GM12891 (cell line): ENCODE measurements at regions not wholly inside any gene's neighbourhood (a gene's known extent, or its start where the extent isn't known, plus 50 kb on each side); places are given as distances from the start of the nearest gene placed in this dataset.

ENCODE experiments used
- POLR2A ChIP-seq: IDR thresholded peaks from 2 replicates; pipeline ENCODE4 v1.6.1; 2011; ENCODE audit warnings: low read depth, low read length, control low read depth
- POLR2AphosphoS5 ChIP-seq: IDR thresholded peaks from 2 replicates; pipeline ENCODE4 v1.6.1; 2011; ENCODE audit warnings: low read depth, low read length, control low read depth
- TAF1 ChIP-seq: IDR thresholded peaks from 2 replicates; pipeline ENCODE4 v1.6.1; 2011; ENCODE audit warnings: low read depth, low read length, control low read depth

GRCh38 chr14:71551291-71551950 lies 380.8 kb upstream of the RGS6 start:
- TF ChIP-seq POLR2A (no peak), TAF1 (no peak; the same call in 1 of the 2 replicates), POLR2AphosphoS5 (no peak)
